ENCODE measurements at regions not wholly inside any gene's neighbourhood (a gene's known extent, or its start where the extent isn't known, plus 50 kb on each side); places are given as distances from the start of the nearest gene placed in this dataset.
A peak's percentile ranks its signal among the peaks of the same experiment; 100 is the strongest.
"Not testable (repeated sequence)": the region's sequence is repeated elsewhere in the genome, so short reads cannot be mapped to it uniquely, and the experiment has no call there.

DNA sequence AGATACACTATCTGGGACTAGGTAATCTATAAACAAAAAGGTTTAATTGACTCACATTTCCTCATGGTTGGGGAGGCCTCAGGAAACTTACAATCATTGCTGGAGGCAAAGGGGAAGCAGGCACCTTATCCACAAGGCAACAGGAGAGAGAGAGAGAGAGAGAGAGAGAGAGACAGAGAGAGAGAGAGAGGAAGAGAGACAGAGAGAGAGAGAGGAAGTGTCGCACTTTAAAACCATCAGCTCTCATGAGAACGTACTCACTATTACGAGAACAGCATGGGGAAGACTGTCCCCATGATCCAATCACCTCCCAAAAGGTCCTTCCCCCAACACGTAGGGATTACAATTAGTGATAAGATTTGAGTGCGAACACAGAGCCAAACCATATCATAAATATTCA is 253.5 kb upstream of the TRIB2 start:
- peaks cover 7% of the 10 kb centered on the region for H3K4me1 Mint-ChIP-seq (ENCODE audit: low read depth)
- TF ChIP-seq, protein P1, sequence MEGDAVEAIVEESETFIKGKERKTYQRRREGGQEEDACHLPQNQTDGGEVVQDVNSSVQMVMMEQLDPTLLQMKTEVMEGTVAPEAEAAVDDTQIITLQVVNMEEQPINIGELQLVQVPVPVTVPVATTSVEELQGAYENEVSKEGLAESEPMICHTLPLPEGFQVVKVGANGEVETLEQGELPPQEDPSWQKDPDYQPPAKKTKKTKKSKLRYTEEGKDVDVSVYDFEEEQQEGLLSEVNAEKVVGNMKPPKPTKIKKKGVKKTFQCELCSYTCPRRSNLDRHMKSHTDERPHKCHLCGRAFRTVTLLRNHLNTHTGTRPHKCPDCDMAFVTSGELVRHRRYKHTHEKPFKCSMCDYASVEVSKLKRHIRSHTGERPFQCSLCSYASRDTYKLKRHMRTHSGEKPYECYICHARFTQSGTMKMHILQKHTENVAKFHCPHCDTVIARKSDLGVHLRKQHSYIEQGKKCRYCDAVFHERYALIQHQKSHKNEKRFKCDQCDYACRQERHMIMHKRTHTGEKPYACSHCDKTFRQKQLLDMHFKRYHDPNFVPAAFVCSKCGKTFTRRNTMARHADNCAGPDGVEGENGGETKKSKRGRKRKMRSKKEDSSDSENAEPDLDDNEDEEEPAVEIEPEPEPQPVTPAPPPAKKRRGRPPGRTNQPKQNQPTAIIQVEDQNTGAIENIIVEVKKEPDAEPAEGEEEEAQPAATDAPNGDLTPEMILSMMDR (IDR thresholded peaks at IDR 0.05) = no peak
- no peak for DNase-seq (ENCODE audit: low spot score)
- no peak overlapping the region for H3K4me3 Mint-ChIP-seq (ENCODE audit: unreplicated experiment)
- no peak overlapping the region for H3K27ac Mint-ChIP-seq (ENCODE audit: unreplicated experiment)
- H3K27me3 Mint-ChIP-seq (ENCODE audit: low read depth) = no peaks in the 10 kb centered on the region
- peaks cover 8% of the 10 kb centered on the region for H3K9me3 Mint-ChIP-seq (ENCODE audit: low read depth)
- no peaks in the 10 kb centered on the region for H3K36me3 Mint-ChIP-seq (ENCODE audit: low read depth)

DNA sequence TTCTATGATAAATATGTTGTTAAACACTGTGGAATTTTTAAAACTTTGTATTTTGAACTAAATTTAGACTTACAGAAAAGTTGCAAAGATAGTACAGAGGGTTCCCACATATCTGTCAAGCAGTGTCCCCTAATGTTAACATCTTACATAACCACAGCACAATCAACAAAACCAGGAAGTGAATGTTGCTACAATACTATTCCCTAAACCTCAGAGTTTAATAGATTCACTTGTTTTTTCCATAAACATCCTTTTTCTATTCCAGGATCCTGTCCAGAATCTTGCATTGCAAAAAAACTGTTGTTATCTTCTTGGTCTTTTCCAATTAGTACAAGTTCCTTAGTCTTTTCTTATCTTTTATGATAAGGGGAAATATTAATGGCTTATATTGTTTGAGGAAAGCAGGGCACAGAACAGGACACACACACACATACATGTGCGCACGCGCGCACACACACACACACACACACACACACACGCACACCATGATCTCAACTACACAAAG is 251.1 kb upstream of the TRIB2 start:
- Mint-ChIP-seq H3K4me3 (ENCODE audit: unreplicated experiment) (no peak overlapping the region), H3K27ac (ENCODE audit: unreplicated experiment) (no peak overlapping the region), H3K27me3 (ENCODE audit: low read depth) (no peaks in the 10 kb centered on the region), H3K9me3 (ENCODE audit: low read depth) (peaks cover 8% of the 10 kb centered on the region), H3K36me3 (ENCODE audit: low read depth) (no peaks in the 10 kb centered on the region), H3K4me1 (ENCODE audit: low read depth) (peaks cover 28% of the 10 kb centered on the region)
- no peak for DNase-seq (ENCODE audit: low spot score)
- TF ChIP-seq, protein P1 (IDR thresholded peaks at IDR 0.05) = no peak

DNA sequence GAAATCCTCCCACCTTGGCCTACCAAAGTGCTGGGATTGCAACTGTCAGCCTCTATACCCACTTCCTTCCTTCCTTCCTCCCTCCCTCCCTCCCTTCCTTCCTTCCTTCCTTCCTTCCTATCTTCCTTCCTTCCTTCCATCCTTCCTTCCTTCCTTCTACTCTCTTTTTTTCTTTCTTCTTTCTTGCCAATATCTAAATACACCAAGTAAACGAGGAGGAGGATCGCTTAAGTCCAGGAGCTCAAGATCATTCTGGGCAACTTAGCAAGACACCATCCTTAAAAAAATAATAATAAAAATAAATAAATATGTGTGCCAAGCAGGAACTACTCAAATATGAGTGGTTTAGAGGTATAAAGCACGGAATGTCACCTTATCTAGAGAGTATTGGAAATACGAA is 249.4 kb upstream of the TRIB2 start:
- TF ChIP-seq, protein P1 (IDR thresholded peaks at IDR 0.05) = no peak
- H3K9me3 Mint-ChIP-seq (ENCODE audit: low read depth) = no peaks in the 10 kb centered on the region
- no peak overlapping the region for H3K4me3 Mint-ChIP-seq (ENCODE audit: unreplicated experiment)
- no peaks in the 10 kb centered on the region for H3K27me3 Mint-ChIP-seq (ENCODE audit: low read depth)
- DNase-seq (ENCODE audit: low spot score) = no peak
- peaks cover 32% of the 10 kb centered on the region for H3K4me1 Mint-ChIP-seq (ENCODE audit: low read depth)
- no peak overlapping the region for H3K27ac Mint-ChIP-seq (ENCODE audit: unreplicated experiment)
- no peaks in the 10 kb centered on the region for H3K36me3 Mint-ChIP-seq (ENCODE audit: low read depth)

DNA sequence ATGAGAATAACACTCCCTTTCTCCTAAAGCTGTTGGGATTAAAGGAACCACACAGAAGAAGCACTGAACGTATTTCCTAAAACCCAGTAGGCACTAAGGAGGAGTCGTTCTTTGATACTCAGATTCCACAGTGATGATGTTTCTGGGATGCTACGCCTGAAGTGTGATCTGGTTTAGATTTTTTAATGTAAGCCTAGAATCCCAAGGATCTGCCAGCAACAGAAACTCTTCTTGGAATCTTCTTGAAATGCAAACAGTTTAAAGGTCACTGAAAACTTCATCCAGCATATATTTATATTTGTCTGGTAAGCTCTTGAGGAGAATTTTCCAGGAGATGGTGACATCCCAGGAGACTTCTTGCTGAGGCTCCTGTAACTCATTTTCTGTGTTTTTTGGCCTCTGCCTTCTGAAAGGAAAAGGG is 247.6 kb upstream of the TRIB2 start:
- Mint-ChIP-seq H3K27ac (ENCODE audit: unreplicated experiment) (peak overlapping the region; percentile 78), H3K27me3 (ENCODE audit: low read depth) (no peaks in the 10 kb centered on the region), H3K36me3 (ENCODE audit: low read depth) (no peaks in the 10 kb centered on the region), H3K4me3 (ENCODE audit: unreplicated experiment) (no peak overlapping the region), H3K9me3 (ENCODE audit: low read depth) (no peaks in the 10 kb centered on the region), H3K4me1 (ENCODE audit: low read depth) (peaks cover 33% of the 10 kb centered on the region)
- TF ChIP-seq, protein P1 (IDR thresholded peaks at IDR 0.05) = no peak
- no peak for DNase-seq (ENCODE audit: low spot score)

DNA sequence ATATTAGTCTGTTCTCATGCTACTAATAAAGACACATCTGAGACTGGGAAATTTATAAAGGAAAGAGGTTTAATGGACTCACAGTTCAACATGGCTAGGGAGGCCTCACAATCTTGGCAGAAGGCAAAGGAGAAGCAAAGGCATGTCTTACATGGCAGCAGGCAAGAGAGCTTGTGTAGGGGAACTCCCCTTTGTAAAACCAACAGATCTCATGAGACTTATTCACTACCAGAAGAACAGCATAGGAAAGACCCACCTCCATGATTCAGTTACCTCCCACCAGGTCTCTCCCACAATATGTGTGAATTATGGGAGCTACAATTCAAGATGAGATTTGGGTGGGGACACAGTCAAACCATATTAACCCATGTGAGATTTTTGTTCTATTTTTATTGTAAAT is 244.5 kb upstream of the TRIB2 start:
- not testable (repeated sequence) for H3K36me3 Mint-ChIP-seq (ENCODE audit: low read depth); H3K4me3 Mint-ChIP-seq (ENCODE audit: unreplicated experiment); DNase-seq (ENCODE audit: low spot score); H3K9me3 Mint-ChIP-seq (ENCODE audit: low read depth); H3K27ac Mint-ChIP-seq (ENCODE audit: unreplicated experiment); H3K27me3 Mint-ChIP-seq (ENCODE audit: low read depth)
- H3K4me1 Mint-ChIP-seq (ENCODE audit: low read depth) = peaks cover 31% of the 10 kb centered on the region

All from chondrocyte (in vitro differentiated cells).